B cell (primary cell): ENCODE measurements at regions not wholly inside any gene's neighbourhood (a gene's known extent, or its start where the extent isn't known, plus 50 kb on each side); places are given as distances from the start of the nearest gene placed in this dataset.

Experiments
- ATAC-seq: fragments of 200-7000 bp; cut with Tn5 transposase; one replicate; pipeline ENCODE4 v1.10.0; 2021; ENCODE audit warnings: low read depth, mild to moderate bottlenecking, moderate number of reproducible peaks, moderate library complexity
- CTCF ChIA-PET: fragments of 350-600 bp; sonication (Branson Sonifier 250); formaldehyde crosslinking; loops from one replicate; lab custom pipeline; 2021; ENCODE audit warnings: antibody characterized with exemption, inconsistent platforms; lab: Charles Lee
- POLR2A ChIA-PET: fragments of 350-600 bp; sonication (Branson Sonifier 250); formaldehyde crosslinking; loops from one replicate; lab custom pipeline; 2021; ENCODE audit warnings: antibody characterized with exemption; lab: Charles Lee
- DNase-seq: peaks from one replicate; pipeline ENCODE4 v3.0.0; 2013
- H2AFZ ChIP-seq: 2 replicates; pipeline ENCODE4 v1.6.1; 2012; ENCODE audit warnings: mild to moderate bottlenecking, low read depth, low read length; ENCODE audit not compliant: insufficient read depth, poor library complexity, severe bottlenecking
- H3K27ac ChIP-seq, 2 donors: 1 replicate in 1 of 2; 2 replicates in 1 of 2; pipeline ENCODE4 v1.5.1; 2012 to 2013; ENCODE audit warnings: low read length in 2 of 2, mild to moderate bottlenecking in 2 of 2, moderate library complexity in 1 of 2
- H3K27me3 ChIP-seq, 4 experiments: fragments of 200-600 bp in 1 of 4; sonication (generic) in 1 of 4; replicated peaks in 1 of 4; 1 replicate in 2 of 4; 2 replicates in 2 of 4; pipeline versions ENCODE4 v1.6.1 to v1.7.0; 2013 to 2016; ENCODE audit warnings: low read length in 3 of 4, mild to moderate bottlenecking in 2 of 4, mixed read lengths in 1 of 4, moderate library complexity in 1 of 4; ENCODE audit not compliant: insufficient read depth in 4 of 4, control insufficient read depth in 3 of 4; ENCODE audit errors: control extremely low read depth in 1 of 4
- H3K36me3 ChIP-seq, 2 experiments: replicated peaks in 1 of 2; 1 replicate in 1 of 2; 2 replicates in 1 of 2; pipeline versions ENCODE4 v1.6.1 to v1.7.1; 2013; ENCODE audit warnings: low read length in 1 of 2; ENCODE audit not compliant: insufficient read depth in 2 of 2, control insufficient read depth in 1 of 2; ENCODE audit errors: control extremely low read depth in 1 of 2, extremely low read depth in 1 of 2
- H3K4me1 ChIP-seq, 2 donors: fragments of 200-600 bp in 1 of 2; sonication (generic) in 1 of 2; 1 replicate in 1 of 2; 2 replicates in 1 of 2; pipeline versions ENCODE4 v1.5.1 to v1.6.1; 2013 to 2017; ENCODE audit warnings: low read length in 2 of 2; ENCODE audit not compliant: control insufficient read depth in 2 of 2, insufficient read depth in 2 of 2
- H3K4me2 ChIP-seq: replicated peaks from 2 replicates; pipeline ENCODE3; 2012; ENCODE audit warnings: mild to moderate bottlenecking, low read depth, low read length; ENCODE audit not compliant: poor library complexity, severe bottlenecking
- H3K4me3 ChIP-seq, 5 experiments: fragments of 200-600 bp in 1 of 5; sonication (generic) in 1 of 5; 1 replicate in 3 of 5; 2 replicates in 2 of 5; pipeline versions ENCODE4 v1.5.1 to v1.7.0; 2011 to 2016; ENCODE audit warnings: low read length in 4 of 5, mild to moderate bottlenecking in 4 of 5, low read depth in 2 of 5, control low read depth in 1 of 5, moderate library complexity in 1 of 5; ENCODE audit not compliant: insufficient read depth in 1 of 5; ENCODE audit errors: control extremely low read depth in 1 of 5, extremely low read depth in 1 of 5
- H3K79me2 ChIP-seq: fragments of 200-600 bp; sonication (generic); one replicate; pipeline ENCODE4 v1.6.0; 2016; ENCODE audit warnings: low read length; ENCODE audit not compliant: control insufficient read depth, insufficient read depth
- H3K9ac ChIP-seq: fragments of 200-600 bp; sonication (generic); 2 replicates; pipeline ENCODE4 v1.6.1; 2017; ENCODE audit warnings: mild to moderate bottlenecking, low read length, moderate library complexity
- H3K9me3 ChIP-seq, 3 donors: one replicate each; pipeline versions ENCODE4 v1.6.1 to v1.7.1; 2013; ENCODE audit warnings: low read length in 2 of 3; ENCODE audit not compliant: control insufficient read depth in 2 of 3, insufficient read depth in 1 of 3; ENCODE audit errors: control extremely low read depth in 1 of 3
- H4K20me1 ChIP-seq: 2 replicates; pipeline ENCODE4 v1.6.0; 2012; ENCODE audit warnings: mild to moderate bottlenecking, low read length; ENCODE audit not compliant: insufficient read depth, control insufficient read depth, poor library complexity, severe bottlenecking
- H3K27ac Mint-ChIP-seq: one replicate; pipeline ENCODE4 v1.8.0; 2021; ENCODE audit warnings: mixed read lengths
- H3K27me3 Mint-ChIP-seq: one replicate; pipeline ENCODE4 v1.8.0; 2021; ENCODE audit warnings: mixed read lengths
- H3K4me1 Mint-ChIP-seq: one replicate; pipeline ENCODE4 v1.8.0; 2021; ENCODE audit warnings: mixed read lengths
- H3K4me3 Mint-ChIP-seq: one replicate; pipeline ENCODE4 v1.8.0; 2021; ENCODE audit warnings: mixed read lengths
- H3K9me3 Mint-ChIP-seq: one replicate; pipeline ENCODE4 v1.8.0; 2022; ENCODE audit warnings: mixed read lengths; ENCODE audit not compliant: insufficient read depth
- EZH2 ChIP-seq: IDR thresholded peaks from 2 replicates; pipeline ENCODE4 v1.6.1; 2012; ENCODE audit warnings: borderline replicate concordance, low read depth, mild to moderate bottlenecking, moderate library complexity, low read length; ENCODE audit not compliant: insufficient read depth, poor library complexity, severe bottlenecking
- WGBS: methylation state at CpG from one replicate; pipeline ENCODE4 v1.1.5; 2013; ENCODE audit warnings: missing lambda C conversion rate; ENCODE audit not compliant: insufficient coverage; 5-methylcytosine and 5-hydroxymethylcytosine counted together
- intact Hi-C: fragments of 100-400 bp; cut with micrococcal nuclease; formaldehyde crosslinking; loops from one replicate; pipeline ENCODE4 v1.10.0; 2022
- TF ChIP-seq, protein P1 (sequence below): fragments of 200-600 bp; IDR thresholded peaks from one replicate; pipeline ENCODE4 v1.8.0; 2022; ENCODE audit warnings: antibody characterized with exemption, mild to moderate bottlenecking

DNA sequence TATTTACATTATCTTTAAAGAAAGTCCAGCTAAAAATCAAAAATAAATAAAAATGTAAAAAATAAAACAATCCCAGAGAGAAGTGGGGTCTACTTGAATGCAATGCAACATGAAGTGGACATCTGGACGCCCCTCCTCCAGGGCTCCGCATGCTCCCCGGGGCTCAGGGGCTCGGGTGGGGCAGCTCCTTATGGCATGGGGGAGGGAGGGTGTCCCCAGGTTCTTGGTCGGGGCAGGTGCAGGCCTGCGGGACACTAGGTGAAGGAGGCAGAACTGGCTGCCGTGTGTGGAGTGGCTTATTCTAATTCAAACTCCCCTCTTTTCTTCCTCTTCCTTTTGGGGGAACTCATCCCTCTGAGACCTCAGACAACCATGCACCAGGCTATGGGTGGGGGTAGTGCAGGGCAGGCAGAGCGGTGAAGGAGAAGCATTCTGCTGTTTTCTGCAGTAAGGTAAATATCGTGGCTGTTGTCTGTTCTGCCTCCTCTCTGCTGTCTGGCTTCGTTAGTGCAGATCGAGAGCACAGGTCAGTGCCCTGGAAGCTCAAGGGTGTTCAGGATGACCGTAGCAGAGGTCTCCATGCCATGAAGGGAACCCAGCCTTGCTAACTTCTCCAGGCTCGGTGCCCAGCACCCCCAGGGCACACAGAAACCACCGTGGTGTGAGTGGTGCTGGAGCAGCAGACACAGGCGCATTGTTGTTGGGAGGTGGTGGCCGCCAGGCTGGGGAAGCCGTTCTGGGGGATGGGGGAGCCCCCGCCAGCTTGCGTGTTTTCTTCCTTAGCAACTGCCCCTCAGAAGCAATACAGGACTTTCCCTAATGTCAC, 82.6 kb downstream of the TTLL2 start:
- Histone ChIP-seq H4K20me1 (no peaks in the 10 kb centered on the region), H3K79me2 (no peaks in the 10 kb centered on the region), H3K9me3 (no peaks in the 10 kb centered on the region), H3K27me3 (peaks cover 0 to 3% (median 0%) of the 10 kb centered on the region in 4 experiments), H3K9ac (no peak overlapping the region), H3K27ac (no peak overlapping the region), H3K4me2 (no peak overlapping the region), H3K4me3 (no peak overlapping the region), H2AFZ (no peak overlapping the region), H3K36me3 (no peaks in the 10 kb centered on the region), H3K4me1 (no peaks in the 10 kb centered on the region)
- ATAC-seq = no peak
- no peak overlapping the region for H3K27ac Mint-ChIP-seq
- no peaks in the 10 kb centered on the region for H3K4me1 Mint-ChIP-seq
- POLR2A ChIA-PET = no interaction called here
- TF ChIP-seq EZH2 = no peak
- TF ChIP-seq, protein P1, sequence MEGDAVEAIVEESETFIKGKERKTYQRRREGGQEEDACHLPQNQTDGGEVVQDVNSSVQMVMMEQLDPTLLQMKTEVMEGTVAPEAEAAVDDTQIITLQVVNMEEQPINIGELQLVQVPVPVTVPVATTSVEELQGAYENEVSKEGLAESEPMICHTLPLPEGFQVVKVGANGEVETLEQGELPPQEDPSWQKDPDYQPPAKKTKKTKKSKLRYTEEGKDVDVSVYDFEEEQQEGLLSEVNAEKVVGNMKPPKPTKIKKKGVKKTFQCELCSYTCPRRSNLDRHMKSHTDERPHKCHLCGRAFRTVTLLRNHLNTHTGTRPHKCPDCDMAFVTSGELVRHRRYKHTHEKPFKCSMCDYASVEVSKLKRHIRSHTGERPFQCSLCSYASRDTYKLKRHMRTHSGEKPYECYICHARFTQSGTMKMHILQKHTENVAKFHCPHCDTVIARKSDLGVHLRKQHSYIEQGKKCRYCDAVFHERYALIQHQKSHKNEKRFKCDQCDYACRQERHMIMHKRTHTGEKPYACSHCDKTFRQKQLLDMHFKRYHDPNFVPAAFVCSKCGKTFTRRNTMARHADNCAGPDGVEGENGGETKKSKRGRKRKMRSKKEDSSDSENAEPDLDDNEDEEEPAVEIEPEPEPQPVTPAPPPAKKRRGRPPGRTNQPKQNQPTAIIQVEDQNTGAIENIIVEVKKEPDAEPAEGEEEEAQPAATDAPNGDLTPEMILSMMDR = no peak
- intact Hi-C loops = no loop called here
- no peaks in the 10 kb centered on the region for H3K9me3 Mint-ChIP-seq
- CTCF ChIA-PET = no interaction called here
- peaks cover 18% of the 10 kb centered on the region for H3K27me3 Mint-ChIP-seq
- DNase-seq = no peak
- 94% methylated on average over 9 of the region's 19 CpGs for WGBS
- no peak overlapping the region for H3K4me3 Mint-ChIP-seq

DNA sequence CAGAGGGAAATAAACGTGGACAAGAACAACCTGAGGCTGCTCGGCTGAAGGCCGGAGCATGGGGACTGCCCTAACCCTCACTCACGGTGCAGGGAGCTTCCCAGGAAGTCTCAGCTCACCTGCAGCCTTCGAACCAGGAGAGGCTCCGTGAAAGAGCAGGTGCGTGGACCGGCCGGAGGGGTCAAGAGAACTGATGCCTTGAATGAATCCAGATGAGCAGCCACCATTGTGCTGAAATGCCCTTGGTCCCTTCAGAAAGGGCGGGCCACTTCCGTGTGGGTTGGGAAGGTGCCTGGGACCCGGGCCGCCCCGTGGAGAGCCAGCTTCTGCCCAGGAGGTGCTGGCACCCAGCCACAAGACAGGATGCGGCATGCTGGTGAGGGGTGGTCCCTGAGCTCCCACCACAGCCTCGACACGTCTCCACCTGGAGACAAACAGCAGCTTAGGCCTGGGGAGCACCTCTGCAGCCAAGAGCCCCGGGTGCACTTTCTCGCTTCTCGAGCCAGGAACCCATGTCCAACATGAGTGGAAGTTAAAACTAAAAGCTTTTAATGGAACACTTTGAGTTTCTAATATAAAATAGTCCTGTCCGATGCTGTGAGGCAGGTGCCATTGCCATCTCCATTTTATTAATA, 83.5 kb downstream of the TTLL2 start:
- Histone ChIP-seq H3K4me2 (no peak overlapping the region), H3K9me3 (no peaks in the 10 kb centered on the region), H3K9ac (no peak overlapping the region), H3K4me1 (no peaks in the 10 kb centered on the region), H3K4me3 (no peak overlapping the region), H3K27me3 (peaks cover 0 to 3% (median 0%) of the 10 kb centered on the region in 4 experiments), H2AFZ (no peak overlapping the region), H3K36me3 (no peaks in the 10 kb centered on the region), H4K20me1 (no peaks in the 10 kb centered on the region), H3K79me2 (no peaks in the 10 kb centered on the region), H3K27ac (no peak overlapping the region)
- TF ChIP-seq EZH2 = no peak
- TF ChIP-seq, protein P1 = no peak
- Mint-ChIP-seq H3K4me3 (no peak overlapping the region), H3K27me3 (peaks cover 18% of the 10 kb centered on the region), H3K27ac (no peak overlapping the region), H3K9me3 (no peaks in the 10 kb centered on the region), H3K4me1 (no peaks in the 10 kb centered on the region)
- intact Hi-C loops = no loop called here
- DNase-seq (no peak), ATAC-seq (no peak)
- 83% methylated on average over 13 of the region's 21 CpGs for WGBS
- POLR2A ChIA-PET = no interaction called here
- CTCF ChIA-PET = no interaction called here
